ENCODE measurements at regions not wholly inside any gene's neighbourhood (a gene's known extent, or its start where the extent isn't known, plus 50 kb on each side); places are given as distances from the start of the nearest gene placed in this dataset.

GRCh38 chr5:117719413-117719812 is 1144.8 kb upstream of the SEMA6A start:
- ChIA-PET CTCF (no interaction called here), POLR2A (no interaction called here)
- FAIRE-seq (no peak), DNase-seq (ENCODE audit: low read depth in 1 of 2, low spot score in 1 of 2) (no peak), ATAC-seq (no peak)
- peaks cover 13% of the 10 kb centered on the region; the same call in 2 of the 3 replicates for H3K9me3 ChIP-seq
- no peak overlapping the region for H3K4me3 ChIP-seq
- H3K27ac ChIP-seq = no peak overlapping the region
- TF ChIP-seq RAD21 (conservative IDR thresholded peaks at IDR 0.05 in 1 of 2, IDR thresholded peaks at IDR 0.05 in 1 of 2) (no peak), CBX2 (IDR thresholded peaks at IDR 0.05; ENCODE audit: borderline replicate concordance, low read depth) (no peak), FOSL2 (IDR thresholded peaks at IDR 0.05) (no peak), FOSL2 (CRISPR knock-in tag; IDR thresholded peaks at IDR 0.05) (no peak), JUNB (IDR thresholded peaks at IDR 0.05) (no peak), REST (IDR thresholded peaks at IDR 0.05) (no peak), HOXA7 (CRISPR knock-in tag; IDR thresholded peaks at IDR 0.05) (no peak), CHD4 (IDR thresholded peaks at IDR 0.05; ENCODE audit: borderline replicate concordance) (no peak), HDAC2 (IDR thresholded peaks at IDR 0.05) (no peak), BCL3 (IDR thresholded peaks at IDR 0.05) (no peak), GATA3 (IDR thresholded peaks at IDR 0.05; ENCODE audit: borderline replicate concordance) (no peak), EHF (CRISPR knock-in tag; IDR thresholded peaks at IDR 0.05) (no peak), RFX5 (IDR thresholded peaks at IDR 0.05) (no peak), ZNF302 (CRISPR knock-in tag; IDR thresholded peaks at IDR 0.05) (no peak), CBX8 (IDR thresholded peaks at IDR 0.05) (no peak), SMC3 (IDR thresholded peaks at IDR 0.05) (no peak), SREBF2 (IDR thresholded peaks at IDR 0.05) (no peak), TP53 (CRISPR knock-in tag; IDR thresholded peaks at IDR 0.05) (no peak), HEYL (CRISPR knock-in tag; IDR thresholded peaks at IDR 0.05) (no peak)
- no peak overlapping the region for H3K4me2 ChIP-seq
- no peaks in the 10 kb centered on the region for H3K4me1 ChIP-seq

DNA sequence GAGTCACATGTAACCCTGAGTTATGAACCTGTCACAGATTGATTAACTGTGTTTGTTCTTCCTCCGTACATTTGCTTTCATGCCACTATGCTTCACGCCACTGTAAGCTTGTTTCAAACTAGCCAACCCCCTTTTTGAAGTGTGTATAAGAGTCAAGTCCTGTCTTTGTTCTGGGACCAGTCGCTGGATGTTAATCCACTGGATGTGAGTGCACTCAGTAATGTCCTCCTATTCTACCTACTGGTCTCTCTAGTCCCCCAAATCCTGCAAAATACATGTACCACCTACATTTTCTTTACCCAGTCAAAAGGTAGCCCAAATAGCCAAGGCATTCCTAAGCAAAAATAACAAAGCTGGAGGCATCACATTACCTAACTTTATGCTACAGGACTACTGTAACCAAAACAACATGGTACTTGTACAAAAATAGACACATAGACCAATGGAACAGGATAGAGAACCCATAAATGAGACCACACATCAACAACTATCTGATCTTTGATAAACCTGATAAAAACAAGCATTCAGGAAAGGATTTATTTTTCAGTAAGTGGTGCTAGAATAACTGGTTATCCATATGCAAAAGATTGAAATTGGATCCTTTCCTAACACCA is 1139.1 kb upstream of the SEMA6A start:
- ChIA-PET CTCF (no interaction called here), POLR2A (no interaction called here)
- no peak for FAIRE-seq
- Histone ChIP-seq H3K4me3 (no peak overlapping the region), H3K4me1 (no peaks in the 10 kb centered on the region), H3K4me2 (no peak overlapping the region), H3K9me3 (peaks cover 17% of the 10 kb centered on the region), H3K27ac (no peak overlapping the region)
- ATAC-seq = no peak
- WGBS (ENCODE audit: missing lambda C conversion rate) = 2% methylated on average over 3 of the region's 3 CpGs
- TF ChIP-seq HOXB13 (CRISPR knock-in tag; IDR thresholded peaks at IDR 0.05; ENCODE audit: low read depth) (no peak), TFCP2L1 (CRISPR knock-in tag; IDR thresholded peaks at IDR 0.05) (no peak), ZC3H11A (IDR thresholded peaks at IDR 0.05) (no peak), POLR2A (IDR thresholded peaks at IDR 0.05; ENCODE audit: low read length) (no peak), RCOR1 (IDR thresholded peaks at IDR 0.05; ENCODE audit: low read depth, low read length) (no peak), MAX (IDR thresholded peaks at IDR 0.05) (no peak), EP300 (IDR thresholded peaks at IDR 0.05) (no peak), PHF8 (IDR thresholded peaks at IDR 0.05; ENCODE audit: borderline replicate concordance, low read depth) (no peak), FOSL2 (IDR thresholded peaks at IDR 0.05) (no peak), FOSL2 (CRISPR knock-in tag; IDR thresholded peaks at IDR 0.05) (no peak), HEYL (CRISPR knock-in tag; IDR thresholded peaks at IDR 0.05) (no peak), CBX8 (IDR thresholded peaks at IDR 0.05) (no peak)
- TF ChIP-seq, protein P1, sequence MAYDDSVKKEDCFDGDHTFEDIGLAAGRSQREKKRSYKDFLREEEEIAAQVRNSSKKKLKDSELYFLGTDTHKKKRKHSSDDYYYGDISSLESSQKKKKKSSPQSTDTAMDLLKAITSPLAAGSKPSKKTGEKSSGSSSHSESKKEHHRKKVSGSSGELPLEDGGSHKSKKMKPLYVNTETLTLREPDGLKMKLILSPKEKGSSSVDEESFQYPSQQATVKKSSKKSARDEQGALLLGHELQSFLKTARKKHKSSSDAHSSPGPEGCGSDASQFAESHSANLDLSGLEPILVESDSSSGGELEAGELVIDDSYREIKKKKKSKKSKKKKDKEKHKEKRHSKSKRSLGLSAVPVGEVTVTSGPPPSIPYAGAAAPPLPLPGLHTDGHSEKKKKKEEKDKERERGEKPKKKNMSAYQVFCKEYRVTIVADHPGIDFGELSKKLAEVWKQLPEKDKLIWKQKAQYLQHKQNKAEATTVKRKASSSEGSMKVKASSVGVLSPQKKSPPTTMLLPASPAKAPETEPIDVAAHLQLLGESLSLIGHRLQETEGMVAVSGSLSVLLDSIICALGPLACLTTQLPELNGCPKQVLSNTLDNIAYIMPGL (CRISPR knock-in tag; IDR thresholded peaks at IDR 0.05; ENCODE audit: borderline replicate concordance) = no peak
- TF ChIP-seq, protein P2, sequence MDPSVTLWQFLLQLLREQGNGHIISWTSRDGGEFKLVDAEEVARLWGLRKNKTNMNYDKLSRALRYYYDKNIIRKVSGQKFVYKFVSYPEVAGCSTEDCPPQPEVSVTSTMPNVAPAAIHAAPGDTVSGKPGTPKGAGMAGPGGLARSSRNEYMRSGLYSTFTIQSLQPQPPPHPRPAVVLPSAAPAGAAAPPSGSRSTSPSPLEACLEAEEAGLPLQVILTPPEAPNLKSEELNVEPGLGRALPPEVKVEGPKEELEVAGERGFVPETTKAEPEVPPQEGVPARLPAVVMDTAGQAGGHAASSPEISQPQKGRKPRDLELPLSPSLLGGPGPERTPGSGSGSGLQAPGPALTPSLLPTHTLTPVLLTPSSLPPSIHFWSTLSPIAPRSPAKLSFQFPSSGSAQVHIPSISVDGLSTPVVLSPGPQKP (IDR thresholded peaks at IDR 0.05; ENCODE audit: low read depth, low read length) = no peak
- TF ChIP-seq, protein P3, sequence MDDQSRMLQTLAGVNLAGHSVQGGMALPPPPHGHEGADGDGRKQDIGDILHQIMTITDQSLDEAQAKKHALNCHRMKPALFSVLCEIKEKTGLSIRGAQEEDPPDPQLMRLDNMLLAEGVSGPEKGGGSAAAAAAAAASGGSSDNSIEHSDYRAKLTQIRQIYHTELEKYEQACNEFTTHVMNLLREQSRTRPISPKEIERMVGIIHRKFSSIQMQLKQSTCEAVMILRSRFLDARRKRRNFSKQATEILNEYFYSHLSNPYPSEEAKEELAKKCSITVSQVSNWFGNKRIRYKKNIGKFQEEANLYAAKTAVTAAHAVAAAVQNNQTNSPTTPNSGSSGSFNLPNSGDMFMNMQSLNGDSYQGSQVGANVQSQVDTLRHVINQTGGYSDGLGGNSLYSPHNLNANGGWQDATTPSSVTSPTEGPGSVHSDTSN (IDR thresholded peaks at IDR 0.05) = no peak
- TF ChIP-seq, protein P4, sequence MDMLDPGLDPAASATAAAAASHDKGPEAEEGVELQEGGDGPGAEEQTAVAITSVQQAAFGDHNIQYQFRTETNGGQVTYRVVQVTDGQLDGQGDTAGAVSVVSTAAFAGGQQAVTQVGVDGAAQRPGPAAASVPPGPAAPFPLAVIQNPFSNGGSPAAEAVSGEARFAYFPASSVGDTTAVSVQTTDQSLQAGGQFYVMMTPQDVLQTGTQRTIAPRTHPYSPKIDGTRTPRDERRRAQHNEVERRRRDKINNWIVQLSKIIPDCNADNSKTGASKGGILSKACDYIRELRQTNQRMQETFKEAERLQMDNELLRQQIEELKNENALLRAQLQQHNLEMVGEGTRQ (IDR thresholded peaks at IDR 0.05) = no peak
- DNase-seq (ENCODE audit: low read depth in 1 of 2, low spot score in 1 of 2) = peak in 1 of 2 experiments; percentile 21
